SK-N-SH (cell line): ENCODE measurements at regions not wholly inside any gene's neighbourhood (a gene's known extent, or its start where the extent isn't known, plus 50 kb on each side); places are given as distances from the start of the nearest gene placed in this dataset.

Experiments
- CTCF ChIA-PET: fragments of 300-600, 350-600 bp; formaldehyde crosslinking; extraction: SDS; loops from one replicate; lab custom pipeline; 2021; lab: Yijun Ruan, JAX
- POLR2A ChIA-PET: fragments of 350-600 bp; sonication (Branson Sonifier 250); formaldehyde crosslinking; extraction: SDS; loops from one replicate; lab custom pipeline; 2020; ENCODE audit warnings: antibody characterized with exemption, inconsistent platforms; lab: Yijun Ruan, JAX
- DNase-seq: peaks from one replicate; pipeline ENCODE4 v3.0.0; 2012
- H2AFZ ChIP-seq: fragments of 200-600 bp; sonication (generic); 2 replicates; pipeline ENCODE4 v1.8.1; 2016; ENCODE audit warnings: antibody characterized with exemption, mild to moderate bottlenecking, low read depth
- H3F3A ChIP-seq: fragments of 200-600 bp; sonication (generic); replicated peaks from 2 replicates; pipeline ENCODE3; 2016; ENCODE audit warnings: antibody characterized with exemption, mild to moderate bottlenecking; ENCODE audit not compliant: insufficient read depth
- H3K27ac ChIP-seq, 2 experiments: fragments of 200-500 bp in 1 of 2; fragments of 200-600 bp in 1 of 2; sonication (Bioruptor generic) in 1 of 2; sonication (generic), shearing (Covaris generic) in 1 of 2; 2 replicates each; pipeline versions ENCODE4 v1.5.1 to v1.6.1; 2014 to 2016; ENCODE audit warnings: low read depth in 2 of 2, inconsistent platforms in 1 of 2, low read length in 1 of 2, mild to moderate bottlenecking in 1 of 2, mixed read lengths in 1 of 2
- H3K27me3 ChIP-seq: fragments of 200-600 bp; sonication (generic), shearing (Covaris generic); 2 replicates; pipeline ENCODE4 v1.6.1; 2016; ENCODE audit warnings: mixed run types; ENCODE audit not compliant: insufficient read depth
- H3K36me3 ChIP-seq, 2 experiments: fragments of 200-500 bp in 1 of 2; fragments of 200-600 bp in 1 of 2; sonication (Bioruptor generic) in 1 of 2; sonication (generic) in 1 of 2; replicated peaks in 1 of 2; 2 replicates each; pipeline versions ENCODE3 to v1.5.1; 2014 to 2016; ENCODE audit warnings: low read length in 1 of 2, mild to moderate bottlenecking in 1 of 2; ENCODE audit not compliant: insufficient read depth in 2 of 2, control insufficient read depth in 1 of 2
- H3K4me1 ChIP-seq, 2 experiments: fragments of 200-500 bp in 1 of 2; fragments of 200-600 bp in 1 of 2; sonication (Bioruptor generic) in 1 of 2; sonication (generic), shearing (Covaris generic) in 1 of 2; 2 replicates each; pipeline versions ENCODE4 v1.5.1 to v1.6.1; 2014 to 2016; ENCODE audit warnings: low read depth in 1 of 2, low read length in 1 of 2, mixed run types in 1 of 2; ENCODE audit not compliant: insufficient read depth in 2 of 2, control insufficient read depth in 1 of 2
- H3K4me2 ChIP-seq: fragments of 200-600 bp; sonication (generic), shearing (Covaris generic); 2 replicates; pipeline ENCODE4 v1.6.1; 2017; ENCODE audit warnings: mixed run types
- H3K4me3 ChIP-seq, 2 experiments: fragments of 200-500 bp in 1 of 2; fragments of 200-600 bp in 1 of 2; sonication (Bioruptor generic) in 1 of 2; sonication (generic), shearing (Covaris generic) in 1 of 2; 2 replicates each; pipeline versions ENCODE4 v1.5.1 to v1.8.1; 2014 to 2016; ENCODE audit warnings: low read depth in 2 of 2, inconsistent platforms in 1 of 2, low read length in 1 of 2, mild to moderate bottlenecking in 1 of 2, mixed read lengths in 1 of 2, moderate library complexity in 1 of 2
- H3K79me2 ChIP-seq: fragments of 200-600 bp; sonication (generic); 2 replicates; pipeline ENCODE4 v1.8.1; 2017; ENCODE audit warnings: mild to moderate bottlenecking; ENCODE audit not compliant: insufficient read depth
- H3K9ac ChIP-seq: fragments of 200-600 bp; sonication (generic); 2 replicates; pipeline ENCODE4 v1.6.1; 2017; ENCODE audit warnings: mixed run types
- H3K9me2 ChIP-seq: fragments of 200-600 bp; sonication (generic); 2 replicates; pipeline ENCODE4 v1.6.1; 2017; ENCODE audit warnings: mixed run types
- H3K9me3 ChIP-seq: fragments of 200-600 bp; sonication (generic); 2 replicates; pipeline ENCODE4 v1.6.1; 2017; ENCODE audit warnings: mixed run types, mild to moderate bottlenecking, moderate library complexity
- H4K20me1 ChIP-seq: fragments of 200-600 bp; sonication (generic); 2 replicates; pipeline ENCODE4 v1.6.1; 2017; ENCODE audit warnings: mild to moderate bottlenecking, mixed run types; ENCODE audit not compliant: insufficient read depth
- CHD2 ChIP-seq: fragments of 150-350 bp; IDR thresholded peaks from 2 replicates; pipeline ENCODE4 v1.6.1; 2018; ENCODE audit warnings: low read length; ENCODE audit not compliant: partially characterized antibody
- FOSL2 ChIP-seq: IDR thresholded peaks from 2 replicates; pipeline ENCODE4 v1.4.0; 2012; ENCODE audit warnings: low read depth, mild to moderate bottlenecking, moderate library complexity, borderline replicate concordance
- FOXM1 ChIP-seq: IDR thresholded peaks from 2 replicates; pipeline ENCODE4 v1.4.0; 2012; ENCODE audit warnings: low read depth, mild to moderate bottlenecking
- JUND ChIP-seq: IDR thresholded peaks from 2 replicates; pipeline ENCODE4 v1.4.0; 2012
- MAX ChIP-seq: IDR thresholded peaks from 2 replicates; pipeline ENCODE4 v1.4.0; 2012; ENCODE audit warnings: low read depth
- MEF2A ChIP-seq: IDR thresholded peaks from 2 replicates; pipeline ENCODE4 v1.4.0; 2012; ENCODE audit warnings: low read depth, borderline replicate concordance
- RXRA ChIP-seq: IDR thresholded peaks from 2 replicates; pipeline ENCODE4 v1.4.0; 2012; ENCODE audit warnings: low read depth, mild to moderate bottlenecking, borderline replicate concordance
- SIN3A ChIP-seq: IDR thresholded peaks from 2 replicates; pipeline ENCODE4 v1.6.1; 2012; ENCODE audit warnings: low read depth, mild to moderate bottlenecking, low read length, moderate library complexity, borderline replicate concordance
- SMC3 ChIP-seq: IDR thresholded peaks from 2 replicates; pipeline ENCODE4 v1.6.1; 2012; ENCODE audit warnings: low read depth, low read length, improper control_type of control experiment
- TAF1 ChIP-seq: IDR thresholded peaks from 2 replicates; pipeline ENCODE4 v1.6.1; 2012; ENCODE audit warnings: low read depth, mild to moderate bottlenecking, low read length, moderate library complexity, borderline replicate concordance
- TEAD4 ChIP-seq: IDR thresholded peaks from 2 replicates; pipeline ENCODE4 v1.4.0; 2012; ENCODE audit warnings: mild to moderate bottlenecking, borderline replicate concordance; ENCODE audit not compliant: insufficient read depth
- WGBS: methylation state at CpG from one replicate; pipeline ENCODE4 v1.1.6; 2017; ENCODE audit warnings: low lambda C conversion rate; 5-methylcytosine and 5-hydroxymethylcytosine counted together
- TF ChIP-seq, protein P1 (sequence below): IDR thresholded peaks from 2 replicates; pipeline ENCODE4 v1.4.0; 2012; ENCODE audit warnings: low read depth, borderline replicate concordance

DNA sequence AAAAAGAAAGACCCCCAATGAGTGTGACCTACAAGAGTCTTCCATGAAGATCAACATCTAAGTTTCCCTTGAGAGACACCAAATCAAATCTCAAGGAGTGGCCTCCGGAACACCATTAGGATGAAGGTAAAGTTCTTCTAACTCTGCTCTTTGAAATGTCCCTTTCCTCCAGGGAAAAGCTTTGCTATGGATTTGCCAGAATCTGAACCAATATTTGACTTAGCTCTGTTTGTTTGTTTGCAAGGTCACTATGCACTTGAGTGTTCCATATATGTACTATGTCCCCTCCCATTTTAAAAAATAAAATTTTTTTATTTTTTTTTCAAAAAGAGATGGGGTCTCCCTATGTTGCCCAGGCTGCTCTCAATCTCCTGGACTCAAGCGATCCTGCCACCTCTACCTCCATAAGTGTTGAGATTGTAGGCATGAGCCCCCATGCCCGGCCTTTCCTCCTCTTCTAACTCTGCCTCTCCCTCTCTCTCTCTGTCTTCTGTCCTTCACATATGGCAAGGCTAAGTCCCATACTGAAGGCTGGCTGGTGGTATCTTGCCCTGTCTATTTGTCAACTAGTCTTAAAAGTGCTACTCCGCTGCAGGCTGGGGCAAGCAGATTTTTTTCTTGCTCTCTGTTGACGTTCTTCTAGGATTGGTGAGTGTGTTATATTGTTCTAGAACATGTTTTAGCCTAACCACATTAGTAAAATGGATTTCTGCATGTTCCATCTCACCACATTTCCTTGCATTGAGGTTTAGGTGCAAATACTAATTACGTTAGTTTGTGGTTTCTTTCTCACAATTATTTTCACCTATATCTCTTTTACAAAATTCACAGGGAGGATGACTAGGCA is 276.7 kb upstream of the DYNLRB2 start (continued):
- TF ChIP-seq TAF1 = no peak

DNA sequence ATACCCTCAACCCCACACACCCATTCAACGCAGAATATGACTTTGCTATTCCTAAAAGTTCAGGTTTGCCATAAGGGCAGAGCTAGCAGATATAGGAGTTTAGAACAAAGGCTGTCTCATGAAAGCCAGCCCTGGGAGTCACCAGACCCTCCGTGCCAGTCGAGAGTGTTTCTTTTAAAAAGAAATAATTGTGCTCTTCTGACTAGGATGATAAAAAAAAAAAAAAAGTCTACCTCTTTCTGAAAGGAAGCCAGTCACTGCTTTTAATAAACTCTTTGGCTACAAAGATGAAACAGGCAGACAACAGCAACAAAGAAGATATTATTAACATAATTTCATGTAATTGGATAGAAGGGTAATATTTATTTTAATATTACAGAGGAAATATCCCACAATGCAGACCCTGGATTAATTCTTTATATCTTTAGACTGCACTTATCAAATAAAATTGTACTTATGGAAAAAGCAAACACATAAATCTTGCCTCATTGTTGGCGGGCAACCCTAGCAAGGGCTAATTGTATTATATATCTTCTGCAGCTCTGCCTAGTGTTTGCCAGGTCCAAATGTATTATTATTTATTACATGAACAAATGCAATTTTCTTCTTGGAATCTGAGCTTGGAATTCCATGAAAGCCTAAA is 277.5 kb upstream of the DYNLRB2 start:
- POLR2A ChIA-PET = no interaction called here
- no peaks in the 10 kb centered on the region for H3K27me3 ChIP-seq
- no peak overlapping the region for H3K4me3 ChIP-seq
- H4K20me1 ChIP-seq = no peaks in the 10 kb centered on the region
- no peak overlapping the region for H3K9ac ChIP-seq
- H3F3A ChIP-seq = no peaks in the 10 kb centered on the region
- no peak overlapping the region for H2AFZ ChIP-seq
- no peak overlapping the region for H3K27ac ChIP-seq
- CTCF ChIA-PET = interaction anchor here (0.7 kb wide), 1 partner anchor 30 kb away, joined by 3 read pairs; no protein-coding TSS in a partner anchor
- WGBS = 13% methylated on average over 4 of the region's 4 CpGs
- peak; percentile 12 for DNase-seq
- peaks cover 0 to 5% of the 10 kb centered on the region in 2 experiments; a peak in 2 of 4 replicates for H3K4me1 ChIP-seq
- no peaks in the 10 kb centered on the region for H3K36me3 ChIP-seq
- H3K9me2 ChIP-seq = no peaks in the 10 kb centered on the region
- TF ChIP-seq TEAD4 = no peak
- no peak for TF ChIP-seq RXRA
- TF ChIP-seq MAX = no peak
- H3K9me3 ChIP-seq = no peaks in the 10 kb centered on the region
- no peaks in the 10 kb centered on the region for H3K79me2 ChIP-seq
- no peak overlapping the region for H3K4me2 ChIP-seq

GRCh38 chr16:80260906-80261311 is 279.9 kb upstream of the DYNLRB2 start:
- Histone ChIP-seq H3K27ac (no peak overlapping the region), H2AFZ (no peak overlapping the region), H3K79me2 (no peaks in the 10 kb centered on the region), H3K4me2 (no peak overlapping the region), H3K4me3 (no peak overlapping the region), H3K27me3 (no peaks in the 10 kb centered on the region), H3K4me1 (peaks cover 0 to 5% of the 10 kb centered on the region in 2 experiments; a peak in 2 of 4 replicates), H4K20me1 (no peaks in the 10 kb centered on the region), H3K36me3 (no peaks in the 10 kb centered on the region), H3K9ac (no peak overlapping the region), H3K9me3 (no peaks in the 10 kb centered on the region), H3F3A (no peaks in the 10 kb centered on the region), H3K9me2 (no peaks in the 10 kb centered on the region)
- ChIA-PET POLR2A (no interaction called here), CTCF (no interaction called here)
- no peak for TF ChIP-seq FOSL2
- no peak for TF ChIP-seq SMC3
- TF ChIP-seq MAX = no peak
- no peak for TF ChIP-seq TAF1
- no peak for TF ChIP-seq MEF2A
- TF ChIP-seq, protein P1, sequence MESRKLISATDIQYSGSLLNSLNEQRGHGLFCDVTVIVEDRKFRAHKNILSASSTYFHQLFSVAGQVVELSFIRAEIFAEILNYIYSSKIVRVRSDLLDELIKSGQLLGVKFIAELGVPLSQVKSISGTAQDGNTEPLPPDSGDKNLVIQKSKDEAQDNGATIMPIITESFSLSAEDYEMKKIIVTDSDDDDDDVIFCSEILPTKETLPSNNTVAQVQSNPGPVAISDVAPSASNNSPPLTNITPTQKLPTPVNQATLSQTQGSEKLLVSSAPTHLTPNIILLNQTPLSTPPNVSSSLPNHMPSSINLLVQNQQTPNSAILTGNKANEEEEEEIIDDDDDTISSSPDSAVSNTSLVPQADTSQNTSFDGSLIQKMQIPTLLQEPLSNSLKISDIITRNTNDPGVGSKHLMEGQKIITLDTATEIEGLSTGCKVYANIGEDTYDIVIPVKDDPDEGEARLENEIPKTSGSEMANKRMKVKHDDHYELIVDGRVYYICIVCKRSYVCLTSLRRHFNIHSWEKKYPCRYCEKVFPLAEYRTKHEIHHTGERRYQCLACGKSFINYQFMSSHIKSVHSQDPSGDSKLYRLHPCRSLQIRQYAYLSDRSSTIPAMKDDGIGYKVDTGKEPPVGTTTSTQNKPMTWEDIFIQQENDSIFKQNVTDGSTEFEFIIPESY = no peak
- TF ChIP-seq CHD2 = no peak
- TF ChIP-seq FOXM1 = no peak
- no peak for TF ChIP-seq SIN3A
- TF ChIP-seq JUND = no peak
- DNase-seq = no peak
- WGBS = 46% methylated on average over 4 of the region's 4 CpGs
